GM21786 (cell line): ENCODE measurements at regions not wholly inside any gene's neighbourhood (a gene's known extent, or its start where the extent isn't known, plus 50 kb on each side); places are given as distances from the start of the nearest gene placed in this dataset.

Source experiments
- ATAC-seq: cut with Tn5 transposase; IDR thresholded peaks from one replicate; pipeline ENCODE4 v1.9.1; 2021; ENCODE audit not compliant: unreplicated experiment

- no peak for ATAC-seq
Measured at GRCh38 chr2:21423854-21424253, 300.1 kb downstream of the TDRD15 start.

- ATAC-seq, result no peak
Measured at GRCh38 chr2:21424375-21424774, 300.6 kb downstream of the TDRD15 start.

- peak; percentile 69 for ATAC-seq
Measured at GRCh38 chr2:21427606-21428005, 303.8 kb downstream of the TDRD15 start.

- no peak for ATAC-seq
Measured at GRCh38 chr2:21428754-21429153, 305.0 kb downstream of the TDRD15 start.

- no peak for ATAC-seq
Measured at GRCh38 chr2:21429747-21430146, 306.0 kb downstream of the TDRD15 start.

GRCh38 chr2:21431078-21431477 is 307.3 kb downstream of the TDRD15 start:
- ATAC-seq, result no peak

GRCh38 chr2:21438949-21439348 is 315.2 kb downstream of the TDRD15 start:
- no peak for ATAC-seq

GRCh38 chr2:21441442-21441841 is 317.7 kb downstream of the TDRD15 start:
- no peak for ATAC-seq

- no peak for ATAC-seq
Measured at GRCh38 chr2:21443494-21444105, 319.8 kb downstream of the TDRD15 start.

- no peak for ATAC-seq
Measured at GRCh38 chr2:21449881-21450280, 326.1 kb downstream of the TDRD15 start.

- ATAC-seq, result no peak
Measured at GRCh38 chr2:21451403-21451802, 327.6 kb downstream of the TDRD15 start.

GRCh38 chr2:21452263-21452662 is 328.5 kb downstream of the TDRD15 start:
- no peak for ATAC-seq

GRCh38 chr2:21452678-21453077 is 328.9 kb downstream of the TDRD15 start:
- no peak for ATAC-seq

- ATAC-seq, result no peak
Measured at GRCh38 chr2:21453723-21454450, 330.1 kb downstream of the TDRD15 start.

GRCh38 chr2:21454839-21455238 is 331.1 kb downstream of the TDRD15 start:
- ATAC-seq, result no peak

GRCh38 chr2:21461754-21462240 is 338.0 kb downstream of the TDRD15 start:
- no peak for ATAC-seq

- ATAC-seq, result no peak
Measured at GRCh38 chr2:21466341-21466927, 342.7 kb downstream of the TDRD15 start.

- no peak for ATAC-seq
Measured at GRCh38 chr2:21467280-21467818, 343.6 kb downstream of the TDRD15 start.

- ATAC-seq, result peak; percentile 45
Measured at GRCh38 chr2:21467910-21468309, 344.1 kb downstream of the TDRD15 start.

- ATAC-seq, result no peak
Measured at GRCh38 chr2:21468624-21469023, 344.9 kb downstream of the TDRD15 start.

GRCh38 chr2:21469158-21469557 is 345.4 kb downstream of the TDRD15 start:
- ATAC-seq, result no peak

- no peak for ATAC-seq
Measured at GRCh38 chr2:21469564-21469963, 345.8 kb downstream of the TDRD15 start.
